Kidney epithelial cell (primary cell): ENCODE measurements at regions not wholly inside any gene's neighbourhood (a gene's known extent, or its start where the extent isn't known, plus 50 kb on each side); places are given as distances from the start of the nearest gene placed in this dataset.

Source experiments
- DNase-seq: peaks from one replicate; pipeline ENCODE4 v3.0.0-alpha.2; 2010; ENCODE audit warnings: low read depth
- H3K27me3 ChIP-seq: 2 replicates; pipeline ENCODE4 v1.6.0; 2011; ENCODE audit warnings: low read length; ENCODE audit not compliant: control insufficient read depth, insufficient read depth
- H3K36me3 ChIP-seq: 2 replicates; pipeline ENCODE4 v1.5.1; 2011; ENCODE audit warnings: low read length; ENCODE audit not compliant: control insufficient read depth, insufficient read depth
- H3K4me3 ChIP-seq: 2 replicates; pipeline ENCODE4 v1.5.1; 2011; ENCODE audit warnings: low read depth, mild to moderate bottlenecking, control low read depth, low read length
- TF ChIP-seq, protein P1 (sequence below): IDR thresholded peaks from 2 replicates; pipeline ENCODE4 v1.5.1; 2011; ENCODE audit warnings: mild to moderate bottlenecking, moderate library complexity, low read length, control low read depth, inconsistent platforms; ENCODE audit not compliant: insufficient read depth, poor library complexity, severe bottlenecking

- Histone ChIP-seq H3K36me3 (no peaks in the 10 kb centered on the region), H3K4me3 (no peak overlapping the region), H3K27me3 (no peaks in the 10 kb centered on the region)
- no peak for DNase-seq
- TF ChIP-seq, protein P1, sequence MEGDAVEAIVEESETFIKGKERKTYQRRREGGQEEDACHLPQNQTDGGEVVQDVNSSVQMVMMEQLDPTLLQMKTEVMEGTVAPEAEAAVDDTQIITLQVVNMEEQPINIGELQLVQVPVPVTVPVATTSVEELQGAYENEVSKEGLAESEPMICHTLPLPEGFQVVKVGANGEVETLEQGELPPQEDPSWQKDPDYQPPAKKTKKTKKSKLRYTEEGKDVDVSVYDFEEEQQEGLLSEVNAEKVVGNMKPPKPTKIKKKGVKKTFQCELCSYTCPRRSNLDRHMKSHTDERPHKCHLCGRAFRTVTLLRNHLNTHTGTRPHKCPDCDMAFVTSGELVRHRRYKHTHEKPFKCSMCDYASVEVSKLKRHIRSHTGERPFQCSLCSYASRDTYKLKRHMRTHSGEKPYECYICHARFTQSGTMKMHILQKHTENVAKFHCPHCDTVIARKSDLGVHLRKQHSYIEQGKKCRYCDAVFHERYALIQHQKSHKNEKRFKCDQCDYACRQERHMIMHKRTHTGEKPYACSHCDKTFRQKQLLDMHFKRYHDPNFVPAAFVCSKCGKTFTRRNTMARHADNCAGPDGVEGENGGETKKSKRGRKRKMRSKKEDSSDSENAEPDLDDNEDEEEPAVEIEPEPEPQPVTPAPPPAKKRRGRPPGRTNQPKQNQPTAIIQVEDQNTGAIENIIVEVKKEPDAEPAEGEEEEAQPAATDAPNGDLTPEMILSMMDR = no peak
These were observed 111.0 kb upstream of the CPNE4 start for GRCh38 chr3:132145833-132146232.

DNA sequence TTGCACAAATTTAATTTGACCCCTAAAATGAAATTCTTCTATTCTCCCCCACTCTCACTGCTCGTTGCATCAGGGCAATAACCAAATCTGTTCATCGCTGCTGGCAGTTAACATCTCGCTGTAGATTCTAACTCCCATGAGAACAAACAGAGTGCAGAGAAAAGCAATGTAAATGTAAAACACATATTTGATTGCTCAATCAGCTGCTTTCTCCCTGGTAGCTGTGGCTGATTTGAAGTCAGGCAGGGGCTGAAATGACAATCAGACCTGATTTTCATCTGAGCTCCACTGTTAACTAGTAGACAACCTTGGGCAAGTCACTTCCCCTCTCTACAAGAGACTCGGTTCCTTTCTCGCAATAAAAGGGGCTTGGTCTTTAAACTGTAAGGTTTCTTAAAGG lies 119.8 kb upstream of the CPNE4 start:
- TF ChIP-seq, protein P1 = no peak
- H3K4me3 ChIP-seq = no peak overlapping the region
- H3K27me3 ChIP-seq = no peaks in the 10 kb centered on the region
- no peaks in the 10 kb centered on the region for H3K36me3 ChIP-seq
- DNase-seq = no peak

- Histone ChIP-seq H3K4me3 (no peak overlapping the region), H3K27me3 (no peaks in the 10 kb centered on the region), H3K36me3 (no peaks in the 10 kb centered on the region)
- no peak for DNase-seq
- TF ChIP-seq, protein P1 = no peak
These were observed 124.3 kb upstream of the CPNE4 start for GRCh38 chr3:132159145-132159544.

GRCh38 chr3:132160198-132160597 lies 125.4 kb upstream of the CPNE4 start:
- Histone ChIP-seq H3K36me3 (no peaks in the 10 kb centered on the region), H3K4me3 (no peak overlapping the region), H3K27me3 (no peaks in the 10 kb centered on the region)
- TF ChIP-seq, protein P1 = no peak
- DNase-seq = no peak

GRCh38 chr3:132161608-132162007 lies 126.8 kb upstream of the CPNE4 start:
- no peak overlapping the region for H3K4me3 ChIP-seq
- H3K27me3 ChIP-seq = no peaks in the 10 kb centered on the region
- no peak for DNase-seq
- no peaks in the 10 kb centered on the region for H3K36me3 ChIP-seq
- TF ChIP-seq, protein P1 = no peak

DNA sequence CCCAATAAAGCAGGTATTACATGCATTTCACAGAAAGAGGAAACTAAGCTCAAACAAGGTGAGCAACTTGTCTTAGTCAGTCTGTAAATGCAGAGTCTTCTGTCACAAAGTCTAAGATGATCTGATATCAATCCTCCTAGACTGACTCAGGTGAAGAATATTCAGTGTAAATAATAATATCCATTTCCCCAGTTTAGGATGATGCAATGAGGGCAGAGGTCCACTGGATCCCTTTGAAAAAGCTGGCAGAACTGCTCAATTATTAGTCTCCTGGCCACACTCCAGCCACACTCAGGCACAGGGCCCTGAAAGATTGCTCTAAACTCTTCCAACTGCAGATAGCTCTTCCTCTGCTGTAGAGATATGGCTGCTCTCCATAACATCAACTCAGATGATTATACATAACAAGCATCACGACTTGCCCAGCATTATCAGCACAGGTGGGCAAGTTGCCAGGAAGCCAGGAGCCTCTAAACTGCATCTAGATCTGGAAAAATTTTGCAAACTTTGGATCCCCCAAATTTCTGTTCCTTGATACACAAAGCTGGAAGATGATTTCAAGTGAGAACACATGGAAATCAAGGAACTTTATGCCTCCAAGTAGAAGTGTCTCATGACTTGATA lies 129.8 kb upstream of the CPNE4 start:
- TF ChIP-seq, protein P1 = no peak
- H3K4me3 ChIP-seq = no peak overlapping the region

More for the DNA sequence above, 129.8 kb upstream of the CPNE4 start:
- Histone ChIP-seq H3K36me3 (no peaks in the 10 kb centered on the region), H3K27me3 (no peaks in the 10 kb centered on the region)
- DNase-seq = no peak
